SK-N-SH treated with all-trans-retinoic acid at 6 μM for 48 hours (cell line): ENCODE measurements at regions not wholly inside any gene's neighbourhood (a gene's known extent, or its start where the extent isn't known, plus 50 kb on each side); places are given as distances from the start of the nearest gene placed in this dataset.

Source experiments
- CREB5 ChIP-seq: fragments of 250-450 bp; sonication (Bioruptor Pico); IDR thresholded peaks from 2 replicates; pipeline ENCODE4 v1.5.1; 2020; ENCODE audit warnings: low read depth, mild to moderate bottlenecking, moderate library complexity
- ISL1 ChIP-seq: fragments of 250-450 bp; sonication (Bioruptor Pico); IDR thresholded peaks from 2 replicates; pipeline ENCODE4 v2.1.2; 2022; ENCODE audit warnings: mild to moderate bottlenecking, moderate library complexity
- PPARA ChIP-seq: fragments of 250-450 bp; sonication (Bioruptor Pico); IDR thresholded peaks from 2 replicates; pipeline ENCODE4 v1.5.0; 2020; ENCODE audit warnings: mild to moderate bottlenecking, borderline replicate concordance
- TCF4 ChIP-seq: fragments of 250-450 bp; sonication (Bioruptor Pico); IDR thresholded peaks from 2 replicates; pipeline ENCODE4 v1.8.0; 2021; ENCODE audit warnings: mild to moderate bottlenecking, moderate library complexity, borderline replicate concordance
- TSHZ2 ChIP-seq: fragments of 250-450 bp; sonication (Bioruptor Pico); IDR thresholded peaks from 2 replicates; pipeline ENCODE4 v1.5.0; 2020; ENCODE audit warnings: mild to moderate bottlenecking, moderate library complexity

GRCh38 chr2:129724021-129724757, 255.3 kb upstream of the RAB6C start:
- TF ChIP-seq CREB5 (no peak), TSHZ2 (CRISPR knock-in tag) (no peak), ISL1 (CRISPR knock-in tag) (no peak), PPARA (CRISPR knock-in tag) (no peak), TCF4 (CRISPR knock-in tag) (no peak)
